A549 (cell line): ENCODE measurements at regions not wholly inside any gene's neighbourhood (a gene's known extent, or its start where the extent isn't known, plus 50 kb on each side); places are given as distances from the start of the nearest gene placed in this dataset.

ENCODE experiments used
- CBX8 ChIP-seq: fragments of 200-600 bp; sonication (generic); IDR thresholded peaks from 2 replicates; pipeline ENCODE4 v1.6.1; 2016
- CTCF ChIP-seq: fragments of >200 bp; sonication (Bioruptor Twin); formaldehyde crosslinking; IDR thresholded peaks from 3 replicates; pipeline ENCODE4 v1.5.1; 2016
- MAX ChIP-seq: IDR thresholded peaks from 2 replicates; pipeline ENCODE4 v1.6.1; 2012
- NFE2L2 ChIP-seq: fragments of 150-350 bp; conservative IDR thresholded peaks from 2 replicates; pipeline ENCODE4 v1.6.1; 2014; ENCODE audit warnings: low read length
- PBX3 ChIP-seq: IDR thresholded peaks from 2 replicates; pipeline ENCODE4 v1.6.1; 2012
- REST ChIP-seq: fragments of 200-600 bp; sonication (generic); IDR thresholded peaks from 2 replicates; pipeline ENCODE4 v1.6.1; 2016; ENCODE audit warnings: antibody characterized with exemption, mild to moderate bottlenecking, moderate library complexity
- TF ChIP-seq, protein P1 (sequence below): fragments of >200 bp; sonication (Bioruptor Twin); formaldehyde crosslinking; IDR thresholded peaks from 3 replicates; pipeline ENCODE4 v1.6.1; 2016

GRCh38 chr5:173496129-173496882 lies 120.1 kb downstream of the BOD1 start:
- TF ChIP-seq CTCF: no peak
- no peak for TF ChIP-seq CBX8
- TF ChIP-seq PBX3: no peak
- no peak for TF ChIP-seq REST
- TF ChIP-seq NFE2L2: no peak
- TF ChIP-seq, protein P1, sequence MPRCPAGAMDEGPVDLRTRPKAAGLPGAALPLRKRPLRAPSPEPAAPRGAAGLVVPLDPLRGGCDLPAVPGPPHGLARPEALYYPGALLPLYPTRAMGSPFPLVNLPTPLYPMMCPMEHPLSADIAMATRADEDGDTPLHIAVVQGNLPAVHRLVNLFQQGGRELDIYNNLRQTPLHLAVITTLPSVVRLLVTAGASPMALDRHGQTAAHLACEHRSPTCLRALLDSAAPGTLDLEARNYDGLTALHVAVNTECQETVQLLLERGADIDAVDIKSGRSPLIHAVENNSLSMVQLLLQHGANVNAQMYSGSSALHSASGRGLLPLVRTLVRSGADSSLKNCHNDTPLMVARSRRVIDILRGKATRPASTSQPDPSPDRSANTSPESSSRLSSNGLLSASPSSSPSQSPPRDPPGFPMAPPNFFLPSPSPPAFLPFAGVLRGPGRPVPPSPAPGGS: no peak
- TF ChIP-seq MAX: no peak
